ENCODE measurements at regions not wholly inside any gene's neighbourhood (a gene's known extent, or its start where the extent isn't known, plus 50 kb on each side); places are given as distances from the start of the nearest gene placed in this dataset.

DNA sequence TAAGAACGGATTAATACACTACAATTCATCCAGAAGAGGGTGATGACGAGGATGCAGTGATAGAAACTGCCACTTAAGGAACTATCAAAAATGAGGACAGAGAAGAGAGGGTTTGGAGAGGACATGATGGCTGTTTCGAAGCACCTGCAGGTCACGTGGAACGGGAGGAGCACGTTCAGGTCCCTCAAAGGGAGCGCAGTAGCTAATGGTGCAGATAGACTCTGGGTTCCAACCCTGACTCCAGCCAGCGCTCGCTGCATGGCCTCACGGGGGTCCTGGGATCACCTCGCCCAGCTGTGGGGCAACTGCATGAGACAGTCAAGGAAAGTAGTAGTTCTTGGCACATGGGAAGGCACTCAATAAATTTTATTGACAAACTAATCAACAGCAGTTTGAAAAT lies 208.6 kb upstream of the RNF32 start:
- TF ChIP-seq, protein P1, sequence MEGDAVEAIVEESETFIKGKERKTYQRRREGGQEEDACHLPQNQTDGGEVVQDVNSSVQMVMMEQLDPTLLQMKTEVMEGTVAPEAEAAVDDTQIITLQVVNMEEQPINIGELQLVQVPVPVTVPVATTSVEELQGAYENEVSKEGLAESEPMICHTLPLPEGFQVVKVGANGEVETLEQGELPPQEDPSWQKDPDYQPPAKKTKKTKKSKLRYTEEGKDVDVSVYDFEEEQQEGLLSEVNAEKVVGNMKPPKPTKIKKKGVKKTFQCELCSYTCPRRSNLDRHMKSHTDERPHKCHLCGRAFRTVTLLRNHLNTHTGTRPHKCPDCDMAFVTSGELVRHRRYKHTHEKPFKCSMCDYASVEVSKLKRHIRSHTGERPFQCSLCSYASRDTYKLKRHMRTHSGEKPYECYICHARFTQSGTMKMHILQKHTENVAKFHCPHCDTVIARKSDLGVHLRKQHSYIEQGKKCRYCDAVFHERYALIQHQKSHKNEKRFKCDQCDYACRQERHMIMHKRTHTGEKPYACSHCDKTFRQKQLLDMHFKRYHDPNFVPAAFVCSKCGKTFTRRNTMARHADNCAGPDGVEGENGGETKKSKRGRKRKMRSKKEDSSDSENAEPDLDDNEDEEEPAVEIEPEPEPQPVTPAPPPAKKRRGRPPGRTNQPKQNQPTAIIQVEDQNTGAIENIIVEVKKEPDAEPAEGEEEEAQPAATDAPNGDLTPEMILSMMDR (IDR thresholded peaks at IDR 0.05; ENCODE audit: extremely low read depth in 1 of 2, insufficient read depth in 1 of 2, low read depth in 1 of 2, low read length in 2 of 2): no peak
- TF ChIP-seq POLR2A (IDR thresholded peaks at IDR 0.05; ENCODE audit: low read depth, low read length) (no peak), EZH2 (IDR thresholded peaks at IDR 0.05; ENCODE audit: borderline replicate concordance, low read depth, low read length, severe bottlenecking) (no peak), POLR2AphosphoS5 (IDR thresholded peaks at IDR 0.05; ENCODE audit: insufficient read depth, low read depth, low read length) (no peak), MYC (IDR thresholded peaks at IDR 0.05; ENCODE audit: low read depth, low read length) (no peak)
